ENCODE measurements at regions not wholly inside any gene's neighbourhood (a gene's known extent, or its start where the extent isn't known, plus 50 kb on each side); places are given as distances from the start of the nearest gene placed in this dataset.

GRCh38 chr2:38504169-38504568, 98.6 kb downstream of the HNRNPLL start:
- Histone ChIP-seq H3K9me3 (replicated peaks) (peaks cover 12% of the 10 kb centered on the region), H3K4me3 (no peak overlapping the region), H3K27me3 (ENCODE audit: low read depth) (no peaks in the 10 kb centered on the region), H3K36me3 (no peaks in the 10 kb centered on the region), H3K4me1 (peaks cover 29% of the 10 kb centered on the region), H3K27ac (replicated peaks) (no peak overlapping the region)
- TF ChIP-seq, protein P1, sequence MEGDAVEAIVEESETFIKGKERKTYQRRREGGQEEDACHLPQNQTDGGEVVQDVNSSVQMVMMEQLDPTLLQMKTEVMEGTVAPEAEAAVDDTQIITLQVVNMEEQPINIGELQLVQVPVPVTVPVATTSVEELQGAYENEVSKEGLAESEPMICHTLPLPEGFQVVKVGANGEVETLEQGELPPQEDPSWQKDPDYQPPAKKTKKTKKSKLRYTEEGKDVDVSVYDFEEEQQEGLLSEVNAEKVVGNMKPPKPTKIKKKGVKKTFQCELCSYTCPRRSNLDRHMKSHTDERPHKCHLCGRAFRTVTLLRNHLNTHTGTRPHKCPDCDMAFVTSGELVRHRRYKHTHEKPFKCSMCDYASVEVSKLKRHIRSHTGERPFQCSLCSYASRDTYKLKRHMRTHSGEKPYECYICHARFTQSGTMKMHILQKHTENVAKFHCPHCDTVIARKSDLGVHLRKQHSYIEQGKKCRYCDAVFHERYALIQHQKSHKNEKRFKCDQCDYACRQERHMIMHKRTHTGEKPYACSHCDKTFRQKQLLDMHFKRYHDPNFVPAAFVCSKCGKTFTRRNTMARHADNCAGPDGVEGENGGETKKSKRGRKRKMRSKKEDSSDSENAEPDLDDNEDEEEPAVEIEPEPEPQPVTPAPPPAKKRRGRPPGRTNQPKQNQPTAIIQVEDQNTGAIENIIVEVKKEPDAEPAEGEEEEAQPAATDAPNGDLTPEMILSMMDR (IDR thresholded peaks at IDR 0.05; ENCODE audit: borderline replicate concordance), result no peak
- intact Hi-C loops (cut with micrococcal nuclease), result loop anchor here (10.0 kb wide), 1 partner anchor 189 kb away; no protein-coding TSS in a partner anchor
- no peak for DNase-seq

- H3K27me3 ChIP-seq (ENCODE audit: low read depth), result no peaks in the 10 kb centered on the region
- H3K36me3 ChIP-seq, result no peaks in the 10 kb centered on the region
- DNase-seq, result no peak
- H3K9me3 ChIP-seq (replicated peaks), result peaks cover 12% of the 10 kb centered on the region
- TF ChIP-seq, protein P1 (IDR thresholded peaks at IDR 0.05; ENCODE audit: borderline replicate concordance), result no peak
- no peak overlapping the region for H3K27ac ChIP-seq (replicated peaks)
- intact Hi-C loops (cut with micrococcal nuclease), result loop anchor here (10.0 kb wide), 1 partner anchor 187 kb away; no protein-coding TSS in a partner anchor
- H3K4me1 ChIP-seq, result peaks cover 29% of the 10 kb centered on the region
- H3K4me3 ChIP-seq, result no peak overlapping the region
Observed at GRCh38 chr2:38502107-38502506, 100.6 kb downstream of the HNRNPLL start.

DNA sequence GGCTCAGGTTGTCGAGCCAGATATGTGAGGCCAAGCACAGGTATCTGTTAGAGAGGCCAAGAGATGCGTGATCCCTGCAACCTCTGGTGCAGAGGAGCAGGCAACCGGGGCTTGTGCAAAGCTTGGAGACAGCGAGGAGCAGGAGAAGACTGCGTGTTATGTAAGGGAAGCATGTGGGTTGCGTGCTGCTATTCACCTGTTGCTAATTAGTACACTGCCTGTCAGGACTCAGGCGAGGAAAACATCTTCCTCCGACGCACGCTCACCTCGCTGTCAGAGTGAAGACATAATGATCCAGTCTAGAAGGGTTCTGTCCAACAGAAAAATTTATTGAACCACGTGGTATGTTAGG, 102.5 kb downstream of the HNRNPLL start:
- H3K27me3 ChIP-seq (ENCODE audit: low read depth), result no peaks in the 10 kb centered on the region
- DNase-seq, result no peak
- peak overlapping the region; percentile 11 for H3K27ac ChIP-seq (replicated peaks)
- intact Hi-C loops (cut with micrococcal nuclease), result loop anchor here (10.0 kb wide), 1 partner anchor 185 kb away; no protein-coding TSS in a partner anchor
- TF ChIP-seq, protein P1 (IDR thresholded peaks at IDR 0.05; ENCODE audit: borderline replicate concordance), result no peak
- no peak overlapping the region for H3K4me3 ChIP-seq
- peaks cover 32% of the 10 kb centered on the region for H3K4me1 ChIP-seq
- no peaks in the 10 kb centered on the region for H3K36me3 ChIP-seq
- peaks cover 12% of the 10 kb centered on the region for H3K9me3 ChIP-seq (replicated peaks)

DNA sequence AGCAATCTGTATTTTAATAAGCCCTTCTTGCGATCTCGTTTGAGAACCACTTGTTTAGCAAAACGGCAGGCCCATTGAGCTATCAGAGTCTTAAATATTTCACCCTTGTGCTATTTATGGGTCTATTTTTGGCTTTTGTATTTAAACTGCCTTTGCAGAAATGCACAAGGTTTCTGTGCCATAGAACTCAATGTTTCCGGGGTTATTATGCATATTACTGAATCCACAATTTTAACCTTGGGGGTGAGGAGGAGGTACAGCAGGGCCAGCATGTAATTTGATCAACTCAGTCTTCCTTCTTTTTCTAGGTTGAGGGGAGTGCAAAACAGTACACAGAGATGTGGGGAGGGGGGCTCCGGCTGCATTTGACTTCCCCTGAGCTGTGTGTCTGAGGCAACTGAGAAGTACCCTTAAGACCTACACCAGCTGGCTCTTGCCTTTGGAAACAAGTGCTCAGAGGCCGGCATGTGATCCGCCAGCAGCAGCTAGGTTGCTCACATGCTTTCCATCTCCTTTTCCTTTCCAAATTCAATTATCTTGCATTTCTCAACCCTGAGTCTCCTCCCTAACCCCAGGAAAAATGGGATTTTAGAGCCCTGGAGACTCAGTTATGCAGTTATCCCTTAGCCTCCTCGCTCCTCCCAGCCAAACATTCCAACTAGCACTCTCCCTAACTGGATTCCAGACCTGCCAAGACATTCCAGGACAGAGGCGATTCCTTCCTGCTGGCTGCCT, 103.0 kb downstream of the HNRNPLL start:
- H3K27me3 ChIP-seq (ENCODE audit: low read depth), result no peaks in the 10 kb centered on the region
- intact Hi-C loops (cut with micrococcal nuclease), result loop anchor here (10.0 kb wide), 1 partner anchor 185 kb away; no protein-coding TSS in a partner anchor
- H3K4me3 ChIP-seq, result no peak overlapping the region
- peaks cover 32% of the 10 kb centered on the region for H3K4me1 ChIP-seq
- TF ChIP-seq, protein P1 (IDR thresholded peaks at IDR 0.05; ENCODE audit: borderline replicate concordance), result no peak
- no peak for DNase-seq
- H3K27ac ChIP-seq (replicated peaks), result peak overlapping the region; percentile 11
- H3K9me3 ChIP-seq (replicated peaks), result peaks cover 12% of the 10 kb centered on the region
- H3K36me3 ChIP-seq, result no peaks in the 10 kb centered on the region

GRCh38 chr2:38498045-38498481, 104.7 kb downstream of the HNRNPLL start:
- peaks cover 32% of the 10 kb centered on the region for H3K4me1 ChIP-seq

More at GRCh38 chr2:38498045-38498481, 104.7 kb downstream of the HNRNPLL start:
- H3K4me3 ChIP-seq, result no peak overlapping the region
- DNase-seq, result peak; percentile 42
- H3K9me3 ChIP-seq (replicated peaks), result peaks cover 12% of the 10 kb centered on the region
- TF ChIP-seq, protein P1 (IDR thresholded peaks at IDR 0.05; ENCODE audit: borderline replicate concordance), result no peak
- no peaks in the 10 kb centered on the region for H3K36me3 ChIP-seq
- H3K27ac ChIP-seq (replicated peaks), result peak overlapping the region; percentile 59
- intact Hi-C loops (cut with micrococcal nuclease), result no loop called here
- H3K27me3 ChIP-seq (ENCODE audit: low read depth), result no peaks in the 10 kb centered on the region

Data from left ventricle myocardium inferior (tissue), 1 donor.